ENCODE measurements at regions not wholly inside any gene's neighbourhood (a gene's known extent, or its start where the extent isn't known, plus 50 kb on each side); places are given as distances from the start of the nearest gene placed in this dataset.
"Not testable (repeated sequence)": the region's sequence is repeated elsewhere in the genome, so short reads cannot be mapped to it uniquely, and the experiment has no call there.

DNA sequence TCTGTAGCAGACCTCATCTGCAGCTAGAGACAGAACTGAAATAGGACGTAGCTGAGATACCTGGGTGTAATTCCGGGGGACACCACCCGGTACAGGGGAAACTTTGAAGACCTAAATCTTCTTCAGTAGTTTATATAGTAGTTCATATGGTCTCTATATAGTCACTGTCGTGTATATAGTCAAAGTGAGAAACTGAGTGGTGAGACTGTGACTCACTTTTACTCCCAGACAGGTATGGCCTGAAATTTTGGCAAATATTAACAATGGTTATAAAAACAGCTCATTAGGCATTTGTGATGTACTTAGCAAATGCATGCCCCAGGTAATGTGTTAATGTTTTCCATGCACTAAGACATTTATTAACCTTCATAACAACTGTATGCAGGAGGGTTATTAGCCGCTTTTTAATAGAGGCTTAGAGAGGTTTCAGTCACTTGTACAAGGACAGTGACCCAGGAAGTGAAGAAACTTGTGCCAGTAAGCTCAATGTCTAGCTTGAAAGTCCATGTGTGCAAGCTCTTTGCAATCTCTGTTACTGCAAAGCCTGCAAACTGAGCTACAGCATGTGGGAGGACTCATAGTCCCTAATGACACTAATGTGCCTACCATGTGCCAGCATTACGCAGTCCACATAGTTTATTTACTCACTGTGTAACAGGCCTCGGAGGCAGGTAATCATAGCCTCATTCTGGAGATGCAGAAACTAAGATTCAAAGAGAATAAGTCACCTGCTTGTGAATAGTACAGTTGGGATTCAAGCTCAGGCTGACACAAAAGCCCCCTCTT lies 165.4 kb upstream of the CHD6 start:
- DNase-seq: no peak

DNA sequence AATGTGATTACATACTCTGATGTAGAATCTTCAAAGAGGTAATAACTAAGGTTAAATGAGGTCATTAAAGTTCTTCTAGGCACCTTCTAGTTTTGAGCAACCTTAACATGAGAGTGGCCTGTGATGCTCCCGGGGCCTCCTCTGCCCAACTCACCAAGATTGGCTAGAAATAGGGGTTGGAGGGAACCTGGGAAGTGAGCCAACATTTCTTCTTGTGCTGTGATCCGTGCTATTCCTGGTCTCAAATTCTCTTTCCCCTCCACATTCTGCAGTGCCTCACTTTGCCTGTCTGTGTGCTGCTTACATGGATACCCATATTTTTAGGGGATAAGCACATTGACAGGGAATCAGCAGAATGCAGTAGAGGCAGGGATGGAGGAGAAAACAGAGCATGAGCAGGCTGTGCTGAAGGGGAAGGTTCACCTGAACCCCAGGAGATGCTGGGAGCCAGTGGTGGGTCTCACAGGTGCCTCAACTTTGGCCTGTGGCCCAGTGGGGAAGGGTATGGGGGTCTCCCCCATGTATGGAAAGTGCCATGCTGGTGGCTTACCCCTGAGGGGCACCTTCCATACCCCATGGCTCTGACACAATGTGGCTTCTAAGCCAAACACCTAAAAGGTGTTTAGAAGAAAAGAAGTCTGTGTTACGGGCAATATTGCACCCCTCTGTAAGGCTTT lies 164.7 kb upstream of the CHD6 start:
- DNase-seq: no peak

DNA sequence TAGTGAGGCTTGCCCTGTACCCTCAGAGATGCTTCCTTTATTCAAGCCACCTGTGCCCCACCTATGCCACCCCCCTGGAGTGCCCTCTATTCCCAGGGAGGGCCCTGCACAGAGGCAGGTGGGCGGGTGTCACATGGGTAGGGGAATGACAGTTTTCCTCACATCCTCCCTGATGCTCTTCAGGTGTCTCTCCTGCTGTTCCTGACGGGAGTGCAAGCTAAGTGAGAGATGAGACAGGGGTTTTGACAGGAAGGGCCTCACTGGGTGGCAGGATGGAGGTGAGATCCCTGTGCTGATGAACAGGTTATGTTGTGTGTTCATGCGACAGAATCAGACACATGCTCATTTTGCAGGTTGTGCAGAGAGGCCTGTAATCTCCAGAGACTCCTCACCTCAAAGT lies 164.1 kb upstream of the CHD6 start:
- DNase-seq: no peak

DNA sequence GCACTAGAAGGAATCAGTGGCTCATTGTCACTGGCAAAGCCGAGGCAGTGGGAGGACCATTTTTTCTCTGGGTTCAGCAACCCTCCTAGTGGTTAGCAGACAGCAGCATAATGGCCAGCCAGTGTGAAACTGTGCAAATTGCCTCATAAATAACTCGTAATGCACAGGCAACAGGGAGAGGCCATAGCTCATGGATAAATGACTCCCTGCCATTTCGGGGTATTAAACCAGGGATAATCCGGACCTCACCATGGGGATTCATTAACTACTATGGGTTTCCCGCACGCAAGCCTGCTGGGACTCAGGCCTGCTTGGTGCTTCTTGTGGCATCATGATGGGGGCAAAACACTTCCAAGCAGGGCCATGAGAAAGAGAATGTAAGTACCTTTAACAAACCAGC lies 158.2 kb upstream of the CHD6 start:
- DNase-seq: no peak

DNA sequence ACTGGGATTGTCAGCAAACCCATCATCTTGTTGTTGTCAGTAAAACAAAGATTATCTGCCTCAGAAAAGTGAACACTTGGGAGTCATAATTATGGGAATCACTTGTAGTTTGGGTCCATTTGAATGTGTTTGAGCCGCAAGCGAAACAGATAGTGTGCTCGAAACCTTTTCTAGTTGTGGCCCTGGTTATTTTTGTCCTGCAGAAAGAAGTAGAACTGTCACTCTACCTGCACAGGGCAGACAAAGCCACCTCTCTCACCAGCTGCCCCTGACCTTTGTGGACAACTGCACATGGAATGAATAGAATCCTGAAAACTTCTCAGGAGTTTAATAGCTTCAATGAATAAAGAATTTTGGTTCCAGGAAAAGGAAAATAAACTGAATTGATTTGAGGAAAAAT lies 156.1 kb upstream of the CHD6 start:
- no peak for DNase-seq

DNA sequence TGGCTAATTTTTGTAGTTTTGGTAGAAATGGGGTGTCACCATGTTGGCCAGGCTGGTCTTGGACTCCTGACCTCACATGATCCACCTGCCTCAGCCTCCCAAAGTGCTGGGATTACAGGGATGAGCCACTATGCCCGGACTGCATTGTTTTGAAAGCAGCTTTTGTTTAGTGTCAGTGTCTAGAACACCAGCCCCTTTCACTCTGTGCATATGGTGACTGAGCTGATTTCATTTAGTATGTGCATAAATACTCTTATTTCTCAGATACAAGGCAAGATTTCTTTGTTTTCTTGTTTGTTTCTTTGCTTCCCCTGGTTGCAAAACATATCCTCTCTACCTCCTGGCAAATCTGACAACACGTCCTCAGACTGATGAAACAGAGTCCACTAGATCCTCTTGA lies 152.8 kb upstream of the CHD6 start:
- DNase-seq: no peak

DNA sequence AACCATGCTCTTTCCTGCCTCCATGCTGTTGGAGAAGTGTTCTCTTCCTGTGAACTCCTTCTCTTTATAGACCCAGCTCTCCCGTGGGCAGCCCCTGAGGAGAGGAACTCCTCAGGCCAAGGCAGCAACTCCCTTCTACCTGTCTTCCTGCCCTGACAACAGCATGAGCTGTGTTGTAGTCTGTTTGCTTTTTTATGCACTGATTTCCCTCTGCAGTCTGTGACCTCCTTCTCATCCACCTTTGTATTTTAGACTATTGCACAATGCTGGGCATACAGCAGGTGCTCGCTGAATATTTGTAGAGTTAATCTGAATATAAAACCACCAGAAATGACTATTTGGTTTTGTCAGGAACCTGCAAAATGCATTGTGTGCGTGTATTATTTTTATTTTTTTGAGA lies 152.2 kb upstream of the CHD6 start:
- no peak for DNase-seq

DNA sequence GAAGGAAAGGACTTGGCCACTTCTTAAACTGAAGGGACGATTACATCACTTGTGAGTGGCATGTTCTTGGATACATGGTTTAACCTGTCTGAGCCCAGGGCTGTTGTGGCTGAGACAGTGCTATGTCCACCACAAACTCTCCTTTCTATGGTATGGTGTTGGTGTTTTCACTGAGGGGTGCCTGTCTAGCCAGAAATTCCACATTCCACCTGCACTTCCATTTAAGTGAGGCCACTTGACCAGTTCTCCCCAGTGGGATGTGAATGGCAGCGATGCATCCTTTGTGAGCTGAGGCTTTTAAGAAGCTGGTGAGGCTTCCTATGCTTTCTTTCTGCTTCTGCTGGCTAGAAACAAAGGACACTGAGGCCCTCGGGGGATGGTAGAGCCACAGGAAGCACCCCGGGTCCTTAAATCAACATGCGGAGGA lies 151.4 kb upstream of the CHD6 start:
- DNase-seq: no peak

GRCh38 chr20:41750137-41750536 lies 132.0 kb upstream of the CHD6 start:
- no peak for DNase-seq

DNA sequence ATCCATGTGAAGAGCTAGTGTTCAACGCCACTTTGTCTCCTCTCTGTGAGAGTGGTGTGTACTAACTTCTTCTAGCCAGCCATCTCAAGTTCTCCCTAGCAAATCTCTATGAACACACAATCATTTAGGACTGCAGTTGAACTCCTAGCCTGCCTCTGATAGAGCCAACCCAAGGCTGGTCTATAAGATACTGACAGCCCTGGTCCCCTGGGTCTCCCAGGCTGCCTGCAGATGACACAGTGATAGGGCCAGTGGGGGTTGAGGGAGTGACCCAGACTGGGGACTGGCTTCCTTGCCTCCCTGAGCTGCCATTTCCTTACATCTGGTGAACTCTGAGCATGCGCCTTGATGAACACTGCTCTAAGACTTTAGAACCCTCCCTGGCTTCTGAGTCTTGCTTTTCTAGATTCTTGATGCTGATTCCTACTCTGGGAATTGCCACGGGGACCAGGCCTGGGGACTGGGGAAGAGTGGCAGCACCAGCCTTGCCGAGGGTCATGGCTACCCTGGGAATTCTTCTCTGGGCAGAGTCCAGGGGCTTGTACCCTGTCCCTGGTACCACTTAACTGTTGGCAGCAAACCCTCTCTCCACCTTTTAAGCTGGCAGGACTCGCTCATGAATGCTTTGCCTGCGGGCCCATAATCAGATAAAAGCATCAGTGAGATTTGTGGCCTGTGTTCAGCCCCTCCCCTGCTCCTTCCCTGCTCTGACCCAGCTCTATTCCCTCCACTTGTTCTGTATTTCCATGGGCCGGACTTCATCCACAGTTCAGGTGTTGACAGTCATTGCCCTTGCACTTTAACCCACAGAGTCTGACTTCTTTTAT lies 130.8 kb upstream of the CHD6 start:
- no peak for DNase-seq

DNA sequence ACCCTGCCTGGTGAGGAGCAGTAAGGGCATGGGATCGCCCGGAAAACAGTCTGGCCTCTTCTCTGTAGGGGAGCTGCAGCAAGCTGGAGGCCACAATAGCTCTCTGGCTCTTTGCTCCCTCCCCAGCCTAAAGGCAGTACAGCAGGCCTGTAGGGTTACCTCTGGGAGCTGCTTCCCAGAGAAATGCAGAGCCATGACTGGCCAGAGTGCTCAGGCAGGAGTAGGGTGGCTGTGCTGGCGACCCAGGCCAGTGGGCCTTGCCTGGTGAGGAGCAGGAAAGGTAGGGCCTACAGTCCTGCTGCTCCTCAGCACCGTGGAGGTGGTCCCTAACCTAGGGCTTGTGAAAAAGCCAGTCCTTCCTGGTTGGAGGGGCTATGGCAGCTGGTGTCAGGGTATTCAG lies 129.9 kb upstream of the CHD6 start:
- DNase-seq: no peak

DNA sequence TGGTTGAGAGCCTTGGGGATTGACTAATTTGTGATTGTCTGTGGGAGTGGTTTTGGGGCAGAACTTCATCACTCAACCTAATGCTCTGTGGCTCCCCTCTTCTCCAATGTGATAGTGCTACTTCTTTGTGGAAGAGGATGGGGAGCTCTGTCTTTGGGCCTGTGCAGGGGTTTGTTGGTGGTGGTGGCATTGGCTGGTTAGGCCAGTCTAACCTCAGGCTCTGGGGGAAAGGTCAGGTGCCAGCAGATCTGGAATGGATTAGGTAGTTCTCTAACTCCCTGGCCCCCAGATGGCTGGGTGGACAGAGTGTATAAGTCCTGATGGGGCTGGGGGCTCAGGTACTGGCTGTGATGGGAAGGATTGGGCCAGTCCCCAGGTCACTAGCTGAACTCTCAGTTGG lies 129.0 kb upstream of the CHD6 start:
- no peak for DNase-seq

DNA sequence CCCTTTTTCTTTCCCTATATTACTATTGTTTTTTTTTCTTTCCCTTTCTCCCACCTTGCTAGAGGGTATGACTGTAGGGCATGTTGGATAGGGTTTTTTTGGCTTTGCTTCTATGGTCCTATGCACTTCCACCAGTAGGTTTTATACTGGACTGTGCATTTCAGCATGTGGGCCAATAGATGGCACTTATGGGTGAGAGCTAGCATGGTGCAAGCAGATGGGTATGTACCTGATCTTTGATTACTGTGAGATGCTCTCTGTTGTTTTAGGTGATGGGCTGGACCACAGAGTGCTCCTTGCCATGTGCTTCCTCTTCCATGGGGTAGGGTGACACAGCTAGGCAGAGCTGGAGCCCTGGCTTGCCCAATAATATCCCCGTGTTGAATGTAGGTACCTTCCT lies 128.5 kb upstream of the CHD6 start:
- no peak for DNase-seq

DNA sequence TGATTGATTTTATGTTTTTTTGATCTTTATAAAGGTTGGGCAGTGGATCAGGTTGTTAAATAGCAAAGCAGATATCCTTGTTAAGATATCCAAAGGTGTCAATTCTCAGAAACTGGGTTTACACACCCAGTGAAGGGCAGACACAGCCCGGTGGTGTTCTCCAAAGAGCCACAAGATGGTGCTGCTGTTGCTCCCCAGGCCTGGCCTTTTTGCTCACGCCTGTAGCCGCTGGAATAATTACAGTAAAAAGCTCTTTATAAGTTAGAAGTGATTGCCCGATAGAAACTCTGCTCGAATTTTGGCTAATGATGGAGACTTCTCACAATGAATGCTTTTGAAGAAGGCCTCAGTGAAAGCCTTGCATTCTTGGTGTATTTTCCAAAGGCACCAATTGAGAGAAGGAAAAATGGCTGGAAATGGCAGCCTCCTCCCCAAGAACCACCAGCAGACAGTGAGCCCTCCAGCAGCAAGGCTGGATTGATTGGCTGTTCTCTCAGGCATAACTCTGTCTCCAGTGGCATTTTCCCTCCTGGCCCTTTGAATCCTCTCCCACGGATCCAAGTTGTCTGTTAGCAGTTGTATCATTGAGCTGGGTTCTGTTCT lies 120.5 kb upstream of the CHD6 start:
- DNase-seq: peak; percentile 42

- DNase-seq: no peak
These were observed 117.8 kb upstream of the CHD6 start for GRCh38 chr20:41735949-41736348.

DNA sequence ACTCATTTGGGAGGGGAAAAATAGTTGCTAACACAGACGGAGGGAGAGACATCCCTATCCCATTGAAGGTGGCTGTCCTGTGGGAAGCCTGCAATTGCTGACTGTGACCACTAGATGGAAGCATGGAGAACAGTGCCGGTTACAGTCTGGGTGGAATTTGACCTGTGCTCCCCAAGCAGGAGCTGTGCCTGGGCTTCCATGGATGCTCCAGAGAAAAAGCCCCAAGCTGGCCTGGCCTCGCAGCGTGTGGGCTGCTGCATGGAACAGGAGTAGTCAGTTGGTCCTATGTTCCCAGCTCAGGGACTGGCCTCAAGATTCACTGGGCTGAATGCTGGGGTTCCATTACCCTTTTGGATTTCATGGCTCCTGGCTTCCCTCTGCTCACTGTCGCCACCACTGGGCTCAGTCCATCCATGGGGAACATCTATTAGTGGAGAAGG lies 116.3 kb upstream of the CHD6 start:
- DNase-seq: peak; percentile 8

GRCh38 chr20:41733151-41733550 lies 115.0 kb upstream of the CHD6 start:
- DNase-seq: no peak

DNA sequence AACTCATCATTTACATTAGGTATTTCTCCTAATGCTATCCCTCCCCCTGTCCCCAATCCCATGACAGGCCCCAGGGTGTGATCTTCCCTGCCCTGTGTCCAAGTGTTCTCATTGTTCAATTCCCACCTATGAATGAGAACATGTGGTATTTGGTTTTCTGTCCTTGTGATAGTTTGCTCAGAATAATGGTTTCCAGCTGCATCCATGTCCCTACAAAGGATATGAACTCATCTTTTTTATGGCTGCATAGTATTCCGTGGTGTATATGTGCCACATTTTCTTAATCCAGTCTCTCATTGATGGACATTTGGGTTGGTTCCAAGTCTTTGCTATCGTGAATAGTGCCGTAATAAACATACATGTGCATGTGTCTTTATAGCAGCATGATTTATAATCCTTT lies 113.0 kb upstream of the CHD6 start:
- DNase-seq: not testable (repeated sequence)

DNA sequence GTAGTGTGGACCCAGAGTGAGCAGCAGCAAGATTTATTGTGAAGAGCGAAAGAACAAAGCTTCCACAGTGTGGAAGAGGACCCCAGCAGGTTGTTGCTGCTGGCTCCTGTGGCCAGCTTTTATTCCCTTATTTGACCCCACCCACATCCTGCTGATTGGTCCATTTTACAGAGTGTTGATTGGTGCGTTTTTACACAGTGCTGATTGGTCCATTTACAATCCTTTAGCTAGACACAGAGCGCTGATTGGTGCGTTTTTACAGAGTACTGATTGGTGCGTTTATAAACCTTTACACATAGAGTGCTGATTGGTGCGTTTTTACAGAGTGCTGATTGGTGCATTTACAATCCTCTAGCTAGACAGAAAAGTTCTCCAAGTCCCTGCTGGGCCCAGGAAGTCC lies 109.5 kb upstream of the CHD6 start:
- DNase-seq: not testable (repeated sequence)

GRCh38 chr20:41726727-41727126 lies 108.5 kb upstream of the CHD6 start:
- DNase-seq: no peak

DNA sequence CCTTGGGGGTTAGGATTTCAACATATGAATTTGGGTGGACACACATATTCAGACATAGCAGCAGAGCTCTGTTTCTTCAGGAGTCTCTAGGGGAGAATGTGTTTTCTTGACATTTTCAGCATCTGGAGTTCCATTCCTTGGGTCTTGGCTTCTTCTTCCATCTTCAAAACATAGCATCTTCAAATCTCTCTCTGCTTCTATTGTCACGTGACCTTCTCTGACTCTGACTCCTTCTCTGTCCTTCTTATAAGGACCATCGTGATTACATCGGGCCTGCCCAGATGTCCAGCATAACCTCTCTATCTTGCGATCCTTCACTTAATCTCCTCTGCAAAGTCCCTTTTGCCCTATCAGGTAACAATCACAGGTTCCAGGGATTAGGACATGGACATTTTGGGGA lies 101.0 kb upstream of the CHD6 start:
- DNase-seq: no peak

DNA sequence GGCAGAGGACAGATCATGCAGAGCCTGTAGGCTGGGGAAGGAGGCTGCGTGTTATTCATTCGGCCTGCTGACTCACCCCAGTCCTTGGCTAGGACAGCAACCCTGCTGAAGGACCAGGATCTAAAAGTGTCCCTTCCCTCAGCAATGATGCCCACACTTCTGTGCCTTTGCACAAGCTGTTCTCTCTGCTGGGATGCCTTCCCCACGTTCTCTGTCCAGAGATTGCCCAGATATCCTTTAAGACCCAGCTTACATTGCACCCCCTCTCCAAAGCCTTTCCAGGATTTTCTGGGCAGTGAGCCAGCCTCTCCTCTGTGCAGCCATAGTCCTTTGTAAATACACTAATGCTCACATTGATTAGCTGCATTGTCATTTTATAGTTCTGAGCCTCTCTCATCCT lies 99.3 kb upstream of the CHD6 start:
- peak; percentile 25 for DNase-seq

DNA sequence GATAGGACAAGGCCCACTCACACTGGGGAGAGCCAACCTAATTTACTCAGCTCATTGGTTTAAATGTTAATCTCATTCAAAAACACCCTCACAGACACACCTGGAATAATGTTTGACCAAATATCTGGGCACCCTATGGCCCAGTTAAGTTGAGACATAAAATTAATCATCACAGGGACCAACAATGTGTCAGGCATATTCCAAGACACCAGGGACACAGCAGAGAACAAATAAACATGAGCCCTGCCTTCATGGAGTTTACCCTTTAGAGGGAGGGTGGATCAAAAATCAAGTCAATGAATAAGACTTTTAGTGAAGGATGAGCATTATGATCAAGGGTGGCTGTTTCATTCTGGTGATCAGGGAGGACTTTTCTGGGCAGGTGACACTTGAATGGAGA lies 98.7 kb upstream of the CHD6 start:
- DNase-seq: no peak
